HG02610 (cell line): ENCODE measurements at regions not wholly inside any gene's neighbourhood (a gene's known extent, or its start where the extent isn't known, plus 50 kb on each side); places are given as distances from the start of the nearest gene placed in this dataset.

ENCODE experiments used
- ATAC-seq: cut with Tn5 transposase; IDR thresholded peaks from one replicate; pipeline ENCODE4 v1.9.1; 2021; ENCODE audit warnings: mild to moderate bottlenecking, moderate library complexity; ENCODE audit not compliant: unreplicated experiment

- ATAC-seq, result no peak
These were observed 456.0 kb upstream of the DCC start for GRCh38 chr18:51884039-51884438.

GRCh38 chr18:51890762-51891161 lies 449.2 kb upstream of the DCC start:
- no peak for ATAC-seq

GRCh38 chr18:51891876-51892275 lies 448.1 kb upstream of the DCC start:
- no peak for ATAC-seq

GRCh38 chr18:51897884-51898283 lies 442.1 kb upstream of the DCC start:
- ATAC-seq, result no peak

GRCh38 chr18:51907687-51908597 lies 432.1 kb upstream of the DCC start:
- ATAC-seq, result no peak

- ATAC-seq, result no peak
These were observed 431.4 kb upstream of the DCC start for GRCh38 chr18:51908598-51908944.

- ATAC-seq, result no peak
These were observed 428.4 kb upstream of the DCC start for GRCh38 chr18:51911584-51911983.

- ATAC-seq, result no peak
These were observed 427.6 kb upstream of the DCC start for GRCh38 chr18:51912381-51912780.

- ATAC-seq, result no peak
These were observed 424.8 kb upstream of the DCC start for GRCh38 chr18:51915176-51915575.

GRCh38 chr18:51921862-51922261 lies 418.1 kb upstream of the DCC start:
- no peak for ATAC-seq

GRCh38 chr18:51933903-51934302 lies 406.1 kb upstream of the DCC start:
- no peak for ATAC-seq

GRCh38 chr18:51936115-51936514 lies 403.9 kb upstream of the DCC start:
- no peak for ATAC-seq

GRCh38 chr18:51941999-51942398 lies 398.0 kb upstream of the DCC start:
- peak; percentile 50 for ATAC-seq

- peak; percentile 55 for ATAC-seq
These were observed 396.7 kb upstream of the DCC start for GRCh38 chr18:51943281-51943680.

GRCh38 chr18:51946946-51947345 lies 393.1 kb upstream of the DCC start:
- ATAC-seq, result no peak

GRCh38 chr18:51952844-51953243 lies 387.2 kb upstream of the DCC start:
- ATAC-seq, result peak; percentile 24

- ATAC-seq, result peak; percentile 91
These were observed 386.5 kb upstream of the DCC start for GRCh38 chr18:51953521-51953920.

- no peak for ATAC-seq
These were observed 384.9 kb upstream of the DCC start for GRCh38 chr18:51955136-51955535.

GRCh38 chr18:51957001-51957400 lies 383.0 kb upstream of the DCC start:
- ATAC-seq, result no peak

- no peak for ATAC-seq
These were observed 359.9 kb upstream of the DCC start for GRCh38 chr18:51980101-51980500.

GRCh38 chr18:51988277-51988676 lies 351.7 kb upstream of the DCC start:
- no peak for ATAC-seq

GRCh38 chr18:51997129-51997528 lies 342.9 kb upstream of the DCC start:
- no peak for ATAC-seq

- ATAC-seq, result no peak
These were observed 341.9 kb upstream of the DCC start for GRCh38 chr18:51998066-51998465.
